Muscle of leg (tissue), 3 donors: ENCODE measurements at regions not wholly inside any gene's neighbourhood (a gene's known extent, or its start where the extent isn't known, plus 50 kb on each side); places are given as distances from the start of the nearest gene placed in this dataset.
A peak's percentile ranks its signal among the peaks of the same experiment; 100 is the strongest.

Source experiments
- DNase-seq: peaks from one replicate; pipeline ENCODE4 v3.0.0; 2013
- H3K27ac ChIP-seq: one replicate; pipeline ENCODE4 v1.5.1; 2013; ENCODE audit warnings: mild to moderate bottlenecking, low read length, control low read depth
- H3K27me3 ChIP-seq: one replicate; pipeline ENCODE4 v1.6.1; 2013; ENCODE audit warnings: low read length; ENCODE audit not compliant: control insufficient read depth, insufficient read depth
- H3K36me3 ChIP-seq: one replicate; pipeline ENCODE4 v1.6.1; 2013; ENCODE audit warnings: low read length; ENCODE audit not compliant: control insufficient read depth, insufficient read depth
- H3K4me1 ChIP-seq: one replicate; pipeline ENCODE4 v1.6.1; 2013; ENCODE audit warnings: low read length; ENCODE audit not compliant: control insufficient read depth, insufficient read depth
- H3K4me3 ChIP-seq: one replicate; pipeline ENCODE4 v1.5.1; 2013; ENCODE audit warnings: low read length, control low read depth
- H3K9me3 ChIP-seq: replicated peaks from 2 replicates; pipeline ENCODE4 v1.6.1; 2013; ENCODE audit warnings: low read depth, low read length; ENCODE audit not compliant: control insufficient read depth
- WGBS: methylation state at CpG from one replicate; pipeline ENCODE4 v1.1.5; 2013; ENCODE audit warnings: missing lambda C conversion rate; ENCODE audit not compliant: insufficient coverage; 5-methylcytosine and 5-hydroxymethylcytosine counted together

- 100% methylated on average over 1 of the region's 3 CpGs for WGBS
Observed at GRCh38 chr2:196224756-196225155, 53.4 kb upstream of the STK17B start.

GRCh38 chr2:196225213-196225612, 53.8 kb upstream of the STK17B start:
- no peak for DNase-seq
- WGBS = no CpG with 5 or more reads among the region's 1 CpG
- no peaks in the 10 kb centered on the region for H3K27me3 ChIP-seq
- H3K36me3 ChIP-seq = no peaks in the 10 kb centered on the region
- no peak overlapping the region for H3K27ac ChIP-seq
- no peaks in the 10 kb centered on the region for H3K9me3 ChIP-seq
- H3K4me1 ChIP-seq = no peaks in the 10 kb centered on the region
- H3K4me3 ChIP-seq = no peak overlapping the region

More at GRCh38 chr2:196224756-196225155, 53.4 kb upstream of the STK17B start:
- H3K27me3 ChIP-seq = no peaks in the 10 kb centered on the region
- no peak for DNase-seq
- H3K4me1 ChIP-seq = no peaks in the 10 kb centered on the region
- H3K36me3 ChIP-seq = peaks cover 2% of the 10 kb centered on the region
- no peak overlapping the region for H3K4me3 ChIP-seq
- H3K27ac ChIP-seq = no peak overlapping the region
- no peaks in the 10 kb centered on the region for H3K9me3 ChIP-seq

- H3K4me3 ChIP-seq = no peak overlapping the region
- H3K27ac ChIP-seq = no peak overlapping the region
- H3K4me1 ChIP-seq = no peaks in the 10 kb centered on the region
- H3K36me3 ChIP-seq = no peaks in the 10 kb centered on the region
- H3K27me3 ChIP-seq = no peaks in the 10 kb centered on the region
- no peak for DNase-seq
- no peaks in the 10 kb centered on the region for H3K9me3 ChIP-seq
Observed at GRCh38 chr2:196226058-196226706, 54.8 kb upstream of the STK17B start.

- Histone ChIP-seq H3K4me3 (no peak overlapping the region), H3K9me3 (no peaks in the 10 kb centered on the region), H3K4me1 (no peaks in the 10 kb centered on the region), H3K36me3 (no peaks in the 10 kb centered on the region), H3K27me3 (no peaks in the 10 kb centered on the region), H3K27ac (no peak overlapping the region)
- no CpG with 5 or more reads among the region's 1 CpG for WGBS
- DNase-seq = no peak
Observed at GRCh38 chr2:196226707-196227065, 55.3 kb upstream of the STK17B start.

GRCh38 chr2:196229013-196229412, 57.6 kb upstream of the STK17B start:
- Histone ChIP-seq H3K4me3 (no peak overlapping the region), H3K27ac (no peak overlapping the region), H3K36me3 (no peaks in the 10 kb centered on the region), H3K27me3 (no peaks in the 10 kb centered on the region), H3K9me3 (no peaks in the 10 kb centered on the region), H3K4me1 (peaks cover 6% of the 10 kb centered on the region)
- no CpG with 5 or more reads among the region's 3 CpGs for WGBS
- DNase-seq = no peak

- H3K27me3 ChIP-seq = no peaks in the 10 kb centered on the region
- no peak overlapping the region for H3K4me3 ChIP-seq
- H3K27ac ChIP-seq = no peak overlapping the region
- no peak for DNase-seq
- 96% methylated on average over 7 of the region's 13 CpGs for WGBS
- H3K9me3 ChIP-seq = no peaks in the 10 kb centered on the region
- H3K36me3 ChIP-seq = no peaks in the 10 kb centered on the region
- peaks cover 6% of the 10 kb centered on the region for H3K4me1 ChIP-seq
Observed at GRCh38 chr2:196230061-196230854, 58.9 kb upstream of the STK17B start.

- peaks cover 6% of the 10 kb centered on the region for H3K4me1 ChIP-seq
- no peaks in the 10 kb centered on the region for H3K27me3 ChIP-seq
- no peaks in the 10 kb centered on the region for H3K9me3 ChIP-seq
- DNase-seq = peak; percentile 90
- no peaks in the 10 kb centered on the region for H3K36me3 ChIP-seq
- H3K4me3 ChIP-seq = no peak overlapping the region
- peak overlapping the region; percentile 68 for H3K27ac ChIP-seq
- 44% methylated on average over 5 of the region's 5 CpGs for WGBS
Observed at GRCh38 chr2:196233021-196233804, 61.8 kb upstream of the STK17B start.

- no CpG with 5 or more reads among the region's 4 CpGs for WGBS
Observed at GRCh38 chr2:196233805-196234475, 62.6 kb upstream of the STK17B start.

GRCh38 chr2:196234672-196235071, 63.3 kb upstream of the STK17B start:
- peaks cover 8% of the 10 kb centered on the region for H3K36me3 ChIP-seq
- H3K4me1 ChIP-seq = peaks cover 8% of the 10 kb centered on the region
- H3K27me3 ChIP-seq = no peaks in the 10 kb centered on the region
- DNase-seq = peak; percentile 37
- no CpG with 5 or more reads among the region's 4 CpGs for WGBS
- no peaks in the 10 kb centered on the region for H3K9me3 ChIP-seq
- no peak overlapping the region for H3K4me3 ChIP-seq
- H3K27ac ChIP-seq = no peak overlapping the region

More at GRCh38 chr2:196233805-196234475, 62.6 kb upstream of the STK17B start:
- H3K9me3 ChIP-seq = no peaks in the 10 kb centered on the region
- H3K36me3 ChIP-seq = peaks cover 1% of the 10 kb centered on the region
- H3K4me3 ChIP-seq = no peak overlapping the region
- H3K27me3 ChIP-seq = no peaks in the 10 kb centered on the region
- no peak for DNase-seq
- peak overlapping the region; percentile 10 for H3K27ac ChIP-seq
- peaks cover 6% of the 10 kb centered on the region for H3K4me1 ChIP-seq
